ENCODE measurements at regions not wholly inside any gene's neighbourhood (a gene's known extent, or its start where the extent isn't known, plus 50 kb on each side); places are given as distances from the start of the nearest gene placed in this dataset.

- DNase-seq (ENCODE audit: low read depth): no peak
These were observed 112.3 kb upstream of the PMFBP1 start for GRCh38 chr16:72284042-72284789.

DNA sequence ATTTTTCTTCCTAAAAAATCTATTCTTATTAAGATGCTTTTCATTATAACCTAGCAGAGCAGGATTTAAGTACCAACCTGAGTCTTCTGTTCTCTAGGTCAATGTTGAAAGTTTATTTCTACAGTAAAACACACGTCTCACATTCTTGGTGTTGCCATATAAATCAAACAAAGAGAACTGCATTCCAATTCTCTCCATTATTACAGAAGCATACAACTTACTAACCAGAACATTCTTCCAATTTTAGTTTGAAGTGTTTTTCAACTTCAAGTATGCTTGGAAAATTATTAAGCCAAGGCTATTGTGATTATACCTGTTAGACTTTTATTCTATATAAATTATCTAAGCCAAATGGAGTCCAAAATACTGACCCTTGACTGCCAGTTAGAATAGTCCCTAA is 110.4 kb upstream of the PMFBP1 start:
- DNase-seq (ENCODE audit: low read depth): no peak

DNA sequence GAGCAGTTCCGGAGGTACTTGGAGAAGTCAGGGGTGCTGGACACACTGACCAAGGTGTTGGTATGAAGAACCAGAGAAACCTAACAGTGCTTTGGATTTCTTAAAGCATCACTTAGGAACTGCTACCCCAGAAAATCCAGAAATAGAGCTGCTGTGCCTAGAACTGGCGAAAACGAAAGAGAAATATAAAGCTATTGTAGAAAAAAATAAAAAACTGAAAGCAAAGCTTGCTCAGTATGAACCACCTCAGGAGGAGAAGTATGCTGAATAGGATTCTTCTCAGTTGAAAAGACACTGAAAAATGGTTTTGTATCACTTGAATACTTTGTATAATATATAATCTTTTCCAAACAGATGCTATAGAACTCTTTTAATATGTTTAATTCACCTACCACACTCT is 106.3 kb upstream of the PMFBP1 start:
- DNase-seq (ENCODE audit: low read depth): no peak

DNA sequence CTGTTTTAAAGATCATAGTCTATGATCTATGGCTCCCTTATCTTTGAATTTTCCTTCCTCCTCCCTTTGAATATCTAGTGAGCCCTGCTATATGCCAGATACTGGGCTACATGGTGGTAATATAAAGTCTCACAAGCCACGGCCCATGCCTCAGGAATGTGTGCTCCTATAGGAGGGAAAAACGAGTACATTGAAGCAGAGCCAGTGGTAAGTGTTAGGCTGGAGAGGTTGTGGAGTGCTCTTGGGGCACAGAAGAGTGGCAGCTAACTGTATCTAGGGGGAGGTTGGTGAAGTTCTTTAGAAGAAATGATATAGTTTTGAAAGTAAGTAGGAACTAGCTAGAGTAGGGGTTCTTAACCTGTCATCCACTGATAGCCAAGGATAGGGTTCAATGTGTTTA is 105.8 kb upstream of the PMFBP1 start:
- DNase-seq (ENCODE audit: low read depth): no peak

- no peak for DNase-seq (ENCODE audit: low read depth)
These were observed 99.8 kb upstream of the PMFBP1 start for GRCh38 chr16:72271699-72272240.

DNA sequence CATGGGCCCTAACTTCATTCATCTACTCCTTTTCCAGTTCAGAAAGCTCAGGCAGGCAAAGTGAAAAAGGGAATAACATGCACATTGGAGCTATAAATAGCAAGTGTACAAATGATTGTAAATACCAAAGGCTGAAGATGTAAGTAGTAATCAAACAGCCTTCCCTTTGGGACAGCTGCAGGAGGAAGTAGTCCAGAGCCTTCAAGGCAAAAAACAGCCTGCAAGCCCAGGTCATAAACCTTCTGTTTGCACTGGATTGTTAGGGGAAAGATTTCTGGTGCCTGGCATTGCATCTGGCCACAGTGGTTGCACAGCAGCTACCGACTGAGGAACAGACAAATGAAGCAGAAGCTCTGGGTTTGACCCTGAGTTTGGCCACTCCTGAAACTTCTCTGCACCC is 98.6 kb upstream of the PMFBP1 start:
- DNase-seq (ENCODE audit: low read depth): peak; percentile 32

- no peak for DNase-seq (ENCODE audit: low read depth)
These were observed 94.9 kb upstream of the PMFBP1 start for GRCh38 chr16:72266836-72267235.

GRCh38 chr16:72264771-72265170 is 92.8 kb upstream of the PMFBP1 start:
- no peak for DNase-seq (ENCODE audit: low read depth)

DNA sequence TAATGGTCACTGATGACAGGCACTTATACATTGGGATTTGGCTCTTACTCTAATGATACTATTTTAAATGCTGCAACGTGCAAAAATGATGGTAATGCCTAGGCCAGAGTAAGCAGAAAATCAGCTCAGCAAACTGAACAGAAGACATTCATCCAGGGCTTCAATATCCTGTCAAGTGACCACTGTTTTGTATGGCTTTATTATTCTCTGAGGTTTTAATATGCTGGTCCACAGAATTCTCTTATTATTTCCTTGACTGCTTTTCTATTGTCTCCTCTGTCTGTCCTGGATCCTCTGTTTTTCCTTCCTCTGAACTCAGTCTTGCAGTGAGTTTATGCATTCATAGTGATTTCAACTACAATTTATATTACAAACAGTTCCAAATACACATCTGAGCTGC is 90.8 kb upstream of the PMFBP1 start:
- no peak for DNase-seq (ENCODE audit: low read depth)

GRCh38 chr16:72261127-72261526 is 89.2 kb upstream of the PMFBP1 start:
- no peak for DNase-seq (ENCODE audit: low read depth)

DNA sequence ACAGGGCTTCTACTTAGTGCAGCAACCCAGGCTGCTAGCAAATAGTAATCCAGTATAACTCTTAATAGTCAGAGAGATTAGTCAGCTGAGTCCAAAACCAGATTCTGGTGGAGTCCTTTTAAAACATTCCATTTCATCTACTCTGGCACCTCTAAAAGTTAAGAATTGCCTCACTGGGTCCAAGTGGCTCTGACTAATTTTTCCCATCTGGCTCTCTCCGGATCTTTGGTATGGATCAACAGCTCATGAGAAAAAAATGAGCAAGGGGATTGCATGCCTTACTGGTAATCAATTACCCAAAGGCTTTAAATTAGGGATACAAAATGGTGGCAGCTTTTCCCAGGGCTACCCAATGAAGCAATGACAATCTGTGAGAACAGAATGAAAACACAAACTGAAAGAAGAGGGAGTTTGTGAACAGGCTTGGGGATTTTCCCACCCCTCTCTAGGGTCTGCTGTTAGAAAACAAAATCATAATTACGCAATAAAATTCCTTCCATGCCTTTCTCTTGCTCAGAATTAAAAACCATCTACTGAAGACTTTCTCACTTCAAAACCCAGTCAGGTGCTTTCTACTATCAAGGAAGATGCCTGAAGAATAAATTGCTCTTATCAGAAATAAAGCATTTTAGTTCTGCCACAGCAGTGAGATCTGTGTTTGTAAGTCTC is 84.6 kb upstream of the PMFBP1 start:
- peak; percentile 49 for DNase-seq (ENCODE audit: low read depth)

GRCh38 chr16:72255786-72256185 is 83.8 kb upstream of the PMFBP1 start:
- DNase-seq (ENCODE audit: low read depth): no peak

DNA sequence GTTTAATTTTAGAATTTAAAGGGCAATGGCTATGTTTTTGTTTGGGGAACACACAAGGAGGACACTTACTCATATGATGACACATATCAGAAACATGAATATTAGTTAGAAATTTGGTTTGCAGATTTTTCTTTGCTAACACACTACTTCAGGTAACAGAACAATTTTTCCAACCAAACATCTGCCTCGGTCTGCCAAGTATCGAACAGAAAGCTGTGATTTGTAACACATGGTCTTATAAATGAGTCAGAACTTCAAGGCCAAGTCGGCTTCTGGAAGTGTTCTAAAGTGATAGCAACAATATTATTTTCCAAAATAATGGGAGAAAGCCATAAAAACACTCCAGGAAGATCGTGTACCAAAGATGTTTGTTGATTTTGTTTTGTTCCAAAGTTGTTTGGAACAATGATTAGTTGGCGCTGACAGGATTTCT is 75.9 kb upstream of the PMFBP1 start:
- DNase-seq (ENCODE audit: low read depth): peak; percentile 70

- no peak for DNase-seq (ENCODE audit: low read depth)
These were observed 74.5 kb upstream of the PMFBP1 start for GRCh38 chr16:72246423-72246822.

GRCh38 chr16:72244853-72245252 is 72.9 kb upstream of the PMFBP1 start:
- no peak for DNase-seq (ENCODE audit: low read depth)

GRCh38 chr16:72243621-72244020 is 71.7 kb upstream of the PMFBP1 start:
- no peak for DNase-seq (ENCODE audit: low read depth)

DNA sequence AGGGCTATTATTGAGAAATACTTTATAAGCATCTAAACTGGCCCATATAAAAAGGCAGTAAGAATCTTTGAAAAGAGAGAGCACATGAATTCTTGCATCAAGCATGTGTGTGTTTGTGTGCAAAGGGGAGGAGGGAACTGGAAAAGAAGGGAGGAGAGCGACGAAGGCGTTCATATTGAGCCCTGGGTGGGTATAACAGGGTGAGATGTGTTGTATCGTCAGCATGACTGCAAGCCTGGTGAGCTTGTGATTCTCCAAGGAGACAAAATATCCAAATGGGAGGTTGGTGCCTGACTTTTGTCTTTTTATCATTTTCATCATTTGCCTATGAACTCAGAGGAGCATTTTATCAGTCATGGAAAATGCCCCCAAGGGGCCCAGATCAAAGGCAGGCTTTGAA is 70.8 kb upstream of the PMFBP1 start:
- no peak for DNase-seq (ENCODE audit: low read depth)

DNA sequence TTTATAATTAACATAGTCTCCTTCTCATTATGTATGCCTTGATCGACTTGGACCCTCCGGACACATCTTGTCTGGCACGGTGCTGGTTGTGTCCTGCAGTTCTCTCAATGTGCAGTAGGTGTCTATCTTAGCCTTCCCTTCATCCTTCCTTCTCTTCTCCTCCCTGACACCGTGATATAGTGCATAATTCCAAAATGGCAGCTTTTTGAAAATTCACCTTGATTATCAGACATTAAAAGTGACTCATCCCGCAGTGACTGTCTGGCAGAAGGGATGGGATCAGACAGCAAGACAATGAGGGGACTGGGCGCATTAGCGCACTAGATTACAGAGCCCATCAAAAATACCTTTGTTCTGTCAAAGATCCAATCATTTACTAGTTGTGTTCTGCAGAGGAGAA is 70.0 kb upstream of the PMFBP1 start:
- DNase-seq (ENCODE audit: low read depth): peak; percentile 59

GRCh38 chr16:72241008-72241407 is 69.1 kb upstream of the PMFBP1 start:
- no peak for DNase-seq (ENCODE audit: low read depth)

DNA sequence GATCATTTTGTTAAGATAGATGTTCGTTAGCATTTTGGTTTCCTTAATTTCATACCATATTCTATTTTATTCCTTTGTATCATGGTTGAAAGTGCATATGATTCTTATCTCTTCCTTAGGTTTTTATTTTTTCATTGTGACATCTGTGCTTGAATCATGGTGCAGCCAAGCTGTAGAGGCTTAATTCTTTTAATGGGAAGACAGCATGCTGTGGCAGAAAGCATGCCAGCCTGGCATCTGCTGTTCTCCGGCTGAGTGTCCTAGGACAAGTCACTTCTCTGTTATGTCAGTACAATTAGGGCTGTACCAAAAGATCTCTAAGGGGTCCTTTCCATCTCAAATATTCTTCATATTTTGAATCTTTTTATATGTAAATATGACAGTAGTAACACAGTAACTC is 68.5 kb upstream of the PMFBP1 start:
- no peak for DNase-seq (ENCODE audit: low read depth)

GRCh38 chr16:72236866-72237265 is 64.9 kb upstream of the PMFBP1 start:
- no peak for DNase-seq (ENCODE audit: low read depth)

GRCh38 chr16:72234387-72234786 is 62.4 kb upstream of the PMFBP1 start:
- DNase-seq (ENCODE audit: low read depth): no peak

DNA sequence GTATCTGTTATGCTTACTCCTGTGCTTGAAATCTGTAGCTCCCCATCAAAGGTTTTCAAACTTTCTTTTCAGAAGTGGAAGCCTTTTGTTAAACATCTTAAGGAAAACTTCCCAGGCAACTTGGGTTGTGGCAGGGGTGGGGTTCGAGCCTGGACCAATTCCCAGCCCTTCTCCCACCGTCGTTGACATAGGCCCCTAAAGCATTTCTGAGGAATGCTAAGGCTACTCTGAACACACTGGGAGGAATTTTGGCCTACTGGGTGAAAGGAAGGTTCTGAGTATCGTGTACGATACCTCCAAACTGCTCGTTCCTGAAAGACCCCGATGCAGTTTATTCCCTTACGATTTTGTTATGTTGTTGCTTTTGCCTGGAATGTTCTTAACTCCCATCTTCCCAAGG is 56.1 kb upstream of the PMFBP1 start:
- no peak for DNase-seq (ENCODE audit: low read depth)

Data from LHCN-M2 (cell line).